ENCODE measurements at regions not wholly inside any gene's neighbourhood (a gene's known extent, or its start where the extent isn't known, plus 50 kb on each side); places are given as distances from the start of the nearest gene placed in this dataset.
"Not testable (repeated sequence)": the region's sequence is repeated elsewhere in the genome, so short reads cannot be mapped to it uniquely, and the experiment has no call there.

DNA sequence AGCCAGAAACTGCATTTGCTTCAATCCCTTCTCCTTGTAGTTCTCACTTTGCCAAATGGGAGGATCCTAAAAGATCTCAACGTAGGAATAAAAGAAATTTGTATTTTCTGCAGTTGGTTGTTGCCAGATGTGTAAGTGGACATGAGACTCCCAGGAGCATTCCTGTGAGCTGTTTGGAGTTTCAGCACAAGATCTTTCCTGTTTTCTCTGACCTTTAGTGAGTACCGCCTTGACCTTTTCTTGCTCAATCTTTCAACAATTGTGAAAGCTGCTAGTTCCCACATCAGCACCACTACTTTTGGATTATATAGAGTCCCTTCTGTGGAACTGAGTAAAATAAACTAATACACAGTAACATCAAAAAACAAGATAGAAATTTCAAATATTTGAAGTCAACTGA lies 683.8 kb upstream of the PABPC4L start:
- DNase-seq (ENCODE audit: low read depth, low spot score): no peak

DNA sequence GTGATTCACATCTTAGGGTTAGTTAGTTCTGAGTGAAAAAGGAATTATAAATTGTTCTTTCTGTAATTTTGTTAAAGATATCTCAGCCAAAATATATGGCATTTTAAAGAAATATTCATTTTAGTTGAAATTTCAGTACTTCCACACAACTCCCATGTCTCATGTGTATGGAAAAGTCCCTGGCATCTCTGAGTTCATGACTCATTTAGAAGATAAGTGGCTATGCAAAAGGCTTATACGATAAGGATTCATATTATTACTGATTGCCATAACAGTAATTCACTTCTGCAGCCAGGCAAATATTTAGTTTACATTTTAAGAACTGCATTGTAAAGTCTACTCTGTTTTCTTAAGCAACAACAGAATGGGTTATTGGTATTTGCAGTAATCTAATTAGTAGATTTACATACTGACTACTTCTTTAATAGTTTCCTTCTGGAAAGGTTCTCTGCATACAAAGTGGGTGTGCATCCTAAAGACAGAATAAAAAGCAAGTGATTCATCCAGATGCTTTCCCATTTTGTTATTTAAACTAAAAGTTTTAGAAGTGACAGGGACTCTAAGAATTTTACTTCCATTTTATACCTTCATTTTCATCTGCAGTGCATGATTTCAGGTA lies 682.4 kb upstream of the PABPC4L start:
- DNase-seq (ENCODE audit: low read depth, low spot score): no peak

GRCh38 chr4:134879019-134879418 lies 677.4 kb upstream of the PABPC4L start:
- no peak for DNase-seq (ENCODE audit: low read depth, low spot score)

- DNase-seq (ENCODE audit: low read depth, low spot score): no peak
Observed at GRCh38 chr4:134867027-134867426, 665.4 kb upstream of the PABPC4L start.

GRCh38 chr4:134865675-134866074 lies 664.1 kb upstream of the PABPC4L start:
- no peak for DNase-seq (ENCODE audit: low read depth, low spot score)

DNA sequence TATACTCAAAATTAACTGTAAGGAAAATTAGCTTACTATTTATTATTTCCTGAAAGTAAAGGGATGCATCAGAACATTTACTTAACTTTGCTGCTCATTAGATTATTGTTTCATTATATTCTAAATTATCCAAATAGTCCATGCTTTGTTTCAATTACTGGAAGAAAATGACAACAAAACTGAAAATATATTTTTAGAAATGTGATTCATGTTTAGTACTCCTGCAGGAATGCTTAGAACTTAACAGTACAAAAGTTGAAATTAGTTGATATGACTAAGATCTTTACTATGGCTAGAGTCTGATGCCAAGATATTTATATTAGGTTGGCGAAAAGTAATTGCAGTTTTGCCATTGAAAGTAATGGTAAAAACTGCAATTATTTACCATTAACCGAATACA lies 660.5 kb upstream of the PABPC4L start:
- DNase-seq (ENCODE audit: low read depth, low spot score): no peak

GRCh38 chr4:134848681-134849080 lies 647.1 kb upstream of the PABPC4L start:
- no peak for DNase-seq (ENCODE audit: low read depth, low spot score)

DNA sequence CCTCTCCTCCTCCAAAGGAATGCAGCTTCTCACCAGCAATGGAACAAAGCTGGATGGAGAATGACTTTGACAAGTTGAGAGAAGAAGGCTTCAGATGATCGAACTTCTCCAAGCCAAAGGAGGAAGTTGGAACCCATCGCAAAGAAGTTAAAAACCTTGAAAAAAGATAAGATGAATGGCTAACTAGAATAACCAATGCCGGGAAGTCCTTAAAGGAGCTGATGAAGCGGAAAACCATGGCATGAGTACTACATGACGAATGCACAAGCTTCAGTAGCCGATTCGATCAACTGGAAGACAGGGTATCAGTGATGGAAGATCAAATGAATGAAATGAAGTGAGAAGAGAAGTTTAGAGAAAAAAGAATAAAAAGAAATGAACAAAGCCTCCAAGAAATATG lies 629.2 kb upstream of the PABPC4L start:
- DNase-seq (ENCODE audit: low read depth, low spot score): not testable (repeated sequence)

- no peak for DNase-seq (ENCODE audit: low read depth, low spot score)
Observed at GRCh38 chr4:134812611-134813010, 611.0 kb upstream of the PABPC4L start.

- DNase-seq (ENCODE audit: low read depth, low spot score): no peak
Observed at GRCh38 chr4:134807231-134807745, 605.7 kb upstream of the PABPC4L start.

GRCh38 chr4:134798573-134798972 lies 597.0 kb upstream of the PABPC4L start:
- DNase-seq (ENCODE audit: low read depth, low spot score): no peak

- DNase-seq (ENCODE audit: low read depth, low spot score): no peak
Observed at GRCh38 chr4:134787315-134787714, 585.7 kb upstream of the PABPC4L start.

GRCh38 chr4:134780244-134780643 lies 578.7 kb upstream of the PABPC4L start:
- DNase-seq (ENCODE audit: low read depth, low spot score): no peak

DNA sequence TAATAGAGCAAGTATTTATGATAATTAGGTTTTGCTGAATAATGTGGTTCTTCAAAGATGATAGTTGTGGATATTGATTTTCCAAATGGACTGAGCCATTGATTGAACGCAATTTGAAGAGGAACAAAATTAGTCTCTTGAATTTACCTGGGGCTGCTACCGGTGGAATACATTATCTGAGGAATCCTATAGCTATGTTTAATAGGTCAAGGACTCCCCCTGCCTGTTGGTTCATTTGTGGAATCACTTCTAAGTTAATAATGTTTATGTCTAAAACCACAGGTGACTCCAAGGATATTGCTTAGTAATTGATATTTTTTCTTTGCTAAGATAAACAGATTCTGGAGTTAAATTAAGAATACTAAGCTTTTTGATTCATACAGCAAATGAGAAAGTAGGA lies 576.0 kb upstream of the PABPC4L start:
- no peak for DNase-seq (ENCODE audit: low read depth, low spot score)

GRCh38 chr4:134773497-134774000 lies 572.0 kb upstream of the PABPC4L start:
- DNase-seq (ENCODE audit: low read depth, low spot score): no peak

GRCh38 chr4:134762053-134762452 lies 560.5 kb upstream of the PABPC4L start:
- DNase-seq (ENCODE audit: low read depth, low spot score): no peak

GRCh38 chr4:134756421-134756820 lies 554.8 kb upstream of the PABPC4L start:
- DNase-seq (ENCODE audit: low read depth, low spot score): no peak

DNA sequence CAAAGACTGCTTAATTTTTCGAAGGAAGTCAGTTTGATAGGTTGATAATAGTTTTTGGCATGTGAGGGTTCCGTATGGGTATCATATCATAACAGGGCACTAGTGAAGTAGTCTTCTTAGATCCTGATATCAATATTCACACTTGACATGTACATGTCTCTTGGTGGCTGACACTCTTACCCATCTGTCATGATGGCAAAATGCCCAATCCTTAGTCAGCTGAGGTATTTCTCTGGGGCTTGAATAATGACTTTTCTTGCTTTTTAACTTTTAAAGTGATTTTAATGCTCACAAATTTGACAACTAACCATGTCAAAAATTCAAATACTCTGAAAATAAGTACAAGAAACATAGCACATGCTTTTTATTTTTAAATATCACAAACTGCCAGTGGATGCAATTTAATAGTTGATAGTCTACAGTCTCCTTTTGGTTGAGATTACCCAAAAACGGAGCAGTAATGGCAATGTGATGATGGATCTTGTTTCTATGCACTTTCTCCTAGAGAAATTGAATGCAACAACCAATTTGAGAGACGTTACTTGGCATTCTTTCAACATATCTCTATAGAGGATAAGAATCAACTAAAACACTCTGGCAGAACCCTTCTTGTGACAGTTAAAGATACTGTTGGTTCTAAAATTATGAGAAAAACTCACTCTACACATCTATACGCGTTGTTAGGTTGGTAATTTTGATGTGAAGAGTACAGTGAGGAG lies 552.9 kb upstream of the PABPC4L start:
- DNase-seq (ENCODE audit: low read depth, low spot score): no peak

DNA sequence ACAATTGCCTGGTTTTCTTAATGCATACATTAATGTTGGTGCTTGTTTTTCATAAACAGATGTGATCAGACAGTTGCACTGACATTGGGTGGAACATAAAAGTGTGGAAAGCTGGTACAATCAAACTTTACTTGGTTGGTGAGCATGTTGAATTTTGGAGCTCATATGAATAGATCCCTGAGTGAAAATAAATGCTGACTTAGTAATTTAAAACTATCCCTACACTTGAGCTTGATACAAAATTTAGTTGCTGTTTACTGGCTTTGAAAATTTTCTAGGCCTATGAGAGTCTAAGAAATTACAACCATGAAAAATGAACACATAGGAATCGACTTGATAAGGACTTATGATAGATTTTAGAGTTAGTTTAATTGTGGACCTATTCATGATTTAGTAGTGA lies 551.8 kb upstream of the PABPC4L start:
- DNase-seq (ENCODE audit: low read depth, low spot score): no peak

DNA sequence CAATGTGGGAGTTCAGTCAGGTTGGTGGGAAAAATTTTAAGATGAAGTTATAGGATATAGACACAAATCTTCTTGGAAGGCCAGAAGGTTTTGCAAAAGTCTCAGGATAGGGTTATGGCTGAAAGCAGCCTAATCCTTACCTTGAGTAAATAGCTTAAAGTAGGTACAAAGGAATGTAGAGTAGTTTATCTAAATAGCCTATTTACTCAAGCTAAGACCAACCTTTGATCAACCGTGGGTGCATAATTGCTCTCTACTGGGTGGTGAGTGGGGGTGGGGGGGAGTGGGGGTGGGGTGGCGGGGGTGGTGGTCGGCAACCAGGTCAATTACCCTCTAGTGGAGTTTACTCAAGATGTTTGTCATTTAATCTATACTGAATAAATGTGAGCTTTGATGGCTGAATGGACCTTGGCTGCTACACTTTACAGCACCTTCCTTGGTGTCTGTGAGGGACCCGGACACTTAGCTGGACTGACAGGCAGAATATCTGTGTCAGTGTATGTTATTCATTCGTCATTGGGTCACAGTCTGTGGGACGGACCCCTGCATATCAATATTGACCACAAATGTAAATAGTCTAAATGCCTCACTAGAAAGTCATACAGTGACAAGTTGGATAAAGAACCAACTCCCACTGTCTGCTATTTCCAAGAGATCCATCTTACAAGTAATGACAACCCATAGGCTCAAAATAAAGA lies 545.7 kb upstream of the PABPC4L start:
- no peak for DNase-seq (ENCODE audit: low read depth, low spot score)

- DNase-seq (ENCODE audit: low read depth, low spot score): no peak
Observed at GRCh38 chr4:134740290-134740689, 538.7 kb upstream of the PABPC4L start.

DNA sequence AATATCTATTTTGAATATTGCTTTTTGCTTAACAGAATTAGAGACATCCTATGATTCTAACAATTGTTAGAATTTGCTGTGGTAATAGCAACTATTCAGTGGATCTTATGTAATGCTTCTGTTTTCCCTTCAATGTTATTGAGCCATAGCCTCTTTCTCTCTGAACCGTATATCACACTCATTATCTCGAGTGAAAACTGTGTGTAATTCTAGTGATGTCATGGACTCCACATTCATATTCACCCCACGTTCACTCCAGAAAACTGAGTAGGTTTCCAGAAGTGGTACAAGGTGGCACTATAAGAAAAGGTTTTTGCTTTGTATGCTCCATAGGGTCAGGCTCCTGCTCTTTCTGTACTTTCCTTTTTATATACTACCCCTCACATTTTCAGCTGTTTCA lies 534.3 kb upstream of the PABPC4L start:
- DNase-seq (ENCODE audit: low read depth, low spot score): no peak

DNA sequence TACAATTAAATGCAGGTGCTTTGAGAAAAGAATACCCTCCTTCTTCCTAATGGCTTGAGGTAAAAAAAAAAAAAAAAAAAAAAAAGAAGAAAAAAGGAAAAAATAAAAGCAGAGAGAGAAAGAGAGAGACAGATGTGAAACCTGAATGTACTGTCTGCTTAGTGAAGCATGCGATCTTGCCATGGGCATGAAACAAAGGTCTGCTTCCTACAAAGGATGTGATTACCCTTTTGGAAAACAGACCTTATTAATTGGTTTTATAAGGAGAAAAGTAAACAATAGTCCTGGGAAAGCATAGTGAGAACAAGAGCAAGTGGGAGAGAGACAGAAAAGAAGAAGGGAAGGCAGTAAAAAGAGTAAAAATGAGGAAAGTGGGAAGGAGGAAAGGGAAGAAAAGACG lies 526.1 kb upstream of the PABPC4L start:
- DNase-seq (ENCODE audit: low read depth, low spot score): no peak

Measured in iPS DF 19.7 (cell line).